Inferior parietal cortex (tissue), 1 donor: ENCODE measurements at regions not wholly inside any gene's neighbourhood (a gene's known extent, or its start where the extent isn't known, plus 50 kb on each side); places are given as distances from the start of the nearest gene placed in this dataset.

Experiments
- DNase-seq: peaks from one replicate; pipeline ENCODE4 v3.0.0-alpha.2; 2016; ENCODE audit errors: extremely low spot score

DNA sequence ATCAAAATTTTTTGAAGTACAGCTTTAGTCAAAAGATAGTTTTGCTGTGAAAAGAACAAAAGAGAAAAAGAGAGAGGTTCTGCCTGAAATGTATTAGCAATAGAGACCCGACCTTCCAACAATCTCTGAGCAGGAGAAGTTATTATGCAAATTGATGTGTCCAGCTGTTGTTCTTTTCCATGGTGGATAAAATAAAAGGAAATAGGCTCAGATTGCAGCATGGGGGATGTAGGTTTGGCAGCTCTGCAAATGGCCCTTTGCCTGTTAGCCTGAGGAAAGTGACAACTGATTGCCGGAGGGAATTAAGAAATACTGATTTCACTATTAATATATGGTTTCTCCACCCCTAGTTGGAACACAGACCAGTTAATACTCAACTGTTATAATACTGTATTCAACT lies 1283.2 kb upstream of the NXPH2 start:
- no peak for DNase-seq

DNA sequence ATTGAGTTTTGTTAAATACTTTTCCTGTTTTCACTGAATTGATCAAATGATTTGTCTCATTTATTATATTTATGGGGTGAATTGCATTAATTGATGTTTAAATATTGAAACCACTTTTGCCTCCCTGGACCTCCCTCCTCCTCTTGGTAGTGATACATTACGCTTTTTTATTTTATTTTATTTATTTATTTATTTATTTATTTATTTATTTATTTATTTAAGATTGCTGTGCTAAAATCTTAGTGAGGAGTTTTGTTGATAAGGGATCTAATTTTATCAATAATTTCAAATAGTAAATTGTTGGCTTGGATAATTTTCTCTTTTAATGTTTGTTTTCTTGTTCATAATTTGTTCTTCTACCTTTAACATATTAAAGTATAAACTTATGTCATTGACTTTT lies 1281.0 kb upstream of the NXPH2 start:
- no peak for DNase-seq

DNA sequence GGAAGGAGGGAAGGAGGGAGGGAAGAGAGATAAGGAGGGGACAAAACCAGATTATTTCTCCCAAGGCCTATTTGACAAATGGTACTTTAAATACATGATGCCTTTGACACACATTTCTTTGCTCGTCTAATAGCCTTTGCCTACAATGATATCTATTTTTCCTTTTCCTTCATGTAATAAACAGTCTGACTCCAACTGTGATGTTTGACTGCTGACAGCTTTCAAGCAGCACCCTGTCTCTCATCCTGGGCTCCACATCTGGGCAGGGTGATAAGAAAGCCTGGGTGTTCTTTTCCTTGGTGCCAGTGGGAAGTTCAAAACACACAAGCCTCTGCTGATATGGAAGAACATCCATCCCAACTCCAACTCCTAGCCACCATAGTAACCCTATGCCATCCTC lies 1277.7 kb upstream of the NXPH2 start:
- no peak for DNase-seq

DNA sequence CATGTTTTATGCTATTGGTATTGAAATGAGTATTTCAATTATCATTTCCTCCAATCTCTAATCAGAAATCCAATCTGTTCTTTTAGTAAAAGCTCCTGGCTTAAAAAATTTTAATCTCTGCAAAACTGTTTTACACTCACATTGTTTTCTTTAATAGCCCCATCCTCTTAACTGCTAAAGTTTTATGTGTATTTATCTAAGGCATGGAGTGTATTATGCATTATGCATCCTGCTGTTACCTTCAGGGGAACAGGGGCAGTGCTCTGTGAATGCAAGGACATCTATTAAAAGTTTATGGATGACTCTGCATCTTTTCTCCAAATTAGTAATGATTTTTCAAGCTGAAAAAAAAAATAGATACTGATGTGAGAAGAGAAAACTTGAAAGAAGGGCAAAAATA lies 1261.6 kb upstream of the NXPH2 start:
- no peak for DNase-seq

DNA sequence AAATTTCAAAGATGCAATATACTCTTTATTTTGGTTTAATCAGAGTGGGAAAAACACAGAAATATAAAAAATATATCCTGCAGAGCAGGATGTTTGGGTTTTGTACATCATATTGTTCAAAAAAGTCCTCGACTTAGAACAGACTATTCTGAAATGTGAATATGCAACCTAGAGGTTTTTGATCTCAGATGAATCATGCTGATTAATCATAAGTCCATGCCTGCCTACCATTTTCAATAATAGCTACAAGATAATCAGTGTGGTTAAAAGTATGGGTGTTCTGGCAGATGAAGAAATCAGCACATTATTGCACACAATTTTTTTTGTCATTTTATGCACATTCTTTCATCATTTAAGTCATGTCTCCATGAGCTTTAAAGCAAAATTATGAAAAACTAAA lies 1261.0 kb upstream of the NXPH2 start:
- no peak for DNase-seq

DNA sequence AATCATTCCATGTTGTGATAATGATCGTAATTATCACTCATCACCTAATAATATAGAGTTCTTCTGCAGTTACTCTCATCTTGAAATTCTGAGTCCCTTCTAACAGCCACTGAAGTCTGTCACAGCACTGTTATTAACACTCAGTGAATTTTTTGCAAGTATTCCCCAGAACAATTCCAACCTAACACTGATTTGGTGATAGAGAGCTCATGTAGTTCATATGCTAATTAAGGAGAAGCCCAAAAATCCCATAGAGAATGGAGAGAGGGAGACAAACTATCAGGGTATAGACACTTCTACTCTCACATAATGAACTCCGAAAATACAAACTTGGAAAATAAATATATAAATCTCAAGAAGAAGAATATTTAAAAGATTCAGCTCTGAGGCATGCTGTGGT lies 1253.4 kb upstream of the NXPH2 start:
- no peak for DNase-seq

DNA sequence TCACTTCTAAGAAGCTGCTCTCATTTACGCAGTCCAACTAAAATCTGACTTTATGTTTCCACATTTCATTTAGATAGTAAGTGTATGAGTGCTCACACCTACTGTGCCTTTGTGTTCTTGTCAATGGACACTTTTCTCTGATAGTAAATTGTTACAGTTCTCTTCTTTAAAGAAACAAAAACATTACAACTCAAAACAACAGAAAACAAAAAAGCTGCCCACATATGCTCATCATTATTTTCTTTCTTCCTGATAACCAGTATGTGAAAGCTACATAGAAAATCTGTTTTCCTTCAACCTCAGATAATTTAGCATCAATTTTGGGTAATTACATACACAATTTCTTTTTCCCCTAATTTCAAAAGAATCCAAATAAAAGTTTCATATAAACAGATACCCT lies 1247.8 kb upstream of the NXPH2 start:
- no peak for DNase-seq

DNA sequence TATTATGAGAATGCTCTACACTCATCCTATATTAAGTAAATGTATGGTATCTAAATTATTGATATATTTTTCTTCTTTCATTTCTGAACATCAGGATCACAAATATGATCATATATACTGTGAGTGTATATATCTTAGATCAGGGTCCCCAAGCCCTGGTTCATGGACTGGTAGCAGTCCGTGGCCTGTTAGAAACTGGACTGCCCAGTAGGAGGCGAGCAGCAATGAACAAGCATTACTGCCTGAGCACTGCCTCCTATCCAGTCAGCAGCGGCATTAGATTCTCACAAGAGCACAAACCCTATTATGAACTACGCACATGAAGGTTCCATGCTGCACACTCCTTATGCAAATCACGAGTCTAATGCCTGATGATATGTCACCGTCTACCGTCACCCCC lies 1247.1 kb upstream of the NXPH2 start:
- no peak for DNase-seq

DNA sequence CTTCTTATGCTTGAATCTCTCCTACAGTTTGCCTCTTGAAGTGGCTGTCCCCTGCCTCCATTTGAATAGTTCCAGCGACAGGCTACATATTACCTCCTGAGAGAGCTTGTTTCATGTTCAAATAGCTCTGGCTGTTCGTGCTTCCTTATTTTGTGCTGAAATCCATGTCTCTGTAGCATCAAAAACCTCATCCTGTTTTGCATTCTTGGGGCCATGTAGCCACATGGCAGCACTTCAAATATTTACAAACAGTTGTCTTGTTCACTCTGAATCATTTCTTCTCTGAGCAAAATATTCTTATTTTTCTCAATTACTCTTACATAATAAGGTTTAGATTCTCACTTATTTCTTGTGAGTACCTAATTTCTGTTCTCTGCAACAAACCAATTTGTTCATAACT lies 1243.1 kb upstream of the NXPH2 start:
- DNase-seq = no peak

DNA sequence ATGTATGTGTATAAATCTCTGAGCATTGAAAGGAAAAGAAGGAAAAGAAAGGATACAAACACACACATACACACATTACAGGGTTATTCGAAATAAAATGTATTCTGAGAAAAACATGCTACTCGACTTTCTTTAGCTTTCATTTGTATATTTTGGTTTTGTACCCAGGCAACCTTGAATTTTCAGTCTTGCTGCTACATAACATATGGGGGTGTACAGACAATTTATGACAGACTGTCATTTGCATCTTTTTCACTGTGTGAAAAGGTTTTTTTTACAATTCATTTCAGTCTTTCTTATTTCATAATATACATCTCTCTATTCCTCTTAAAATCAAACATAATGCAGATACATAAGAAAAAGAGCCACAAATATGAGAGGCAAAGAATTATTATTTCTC lies 1238.4 kb upstream of the NXPH2 start:
- no peak for DNase-seq

DNA sequence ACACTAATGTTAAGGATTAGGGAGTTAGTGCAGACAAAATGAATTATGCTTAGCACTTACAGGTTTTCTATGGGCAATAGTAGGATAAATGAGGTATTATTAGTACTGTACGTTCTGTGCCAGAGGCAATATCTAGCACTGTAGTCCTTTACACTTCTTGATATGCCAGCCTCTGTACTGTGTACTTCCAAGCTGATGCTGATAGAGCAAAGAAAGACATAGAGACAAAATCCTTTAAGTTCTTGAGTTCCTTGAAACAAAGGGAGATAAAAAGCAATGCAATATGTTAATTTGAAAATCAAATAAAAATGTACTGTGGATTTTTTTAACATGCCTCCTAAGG lies 1234.0 kb upstream of the NXPH2 start:
- no peak for DNase-seq

DNA sequence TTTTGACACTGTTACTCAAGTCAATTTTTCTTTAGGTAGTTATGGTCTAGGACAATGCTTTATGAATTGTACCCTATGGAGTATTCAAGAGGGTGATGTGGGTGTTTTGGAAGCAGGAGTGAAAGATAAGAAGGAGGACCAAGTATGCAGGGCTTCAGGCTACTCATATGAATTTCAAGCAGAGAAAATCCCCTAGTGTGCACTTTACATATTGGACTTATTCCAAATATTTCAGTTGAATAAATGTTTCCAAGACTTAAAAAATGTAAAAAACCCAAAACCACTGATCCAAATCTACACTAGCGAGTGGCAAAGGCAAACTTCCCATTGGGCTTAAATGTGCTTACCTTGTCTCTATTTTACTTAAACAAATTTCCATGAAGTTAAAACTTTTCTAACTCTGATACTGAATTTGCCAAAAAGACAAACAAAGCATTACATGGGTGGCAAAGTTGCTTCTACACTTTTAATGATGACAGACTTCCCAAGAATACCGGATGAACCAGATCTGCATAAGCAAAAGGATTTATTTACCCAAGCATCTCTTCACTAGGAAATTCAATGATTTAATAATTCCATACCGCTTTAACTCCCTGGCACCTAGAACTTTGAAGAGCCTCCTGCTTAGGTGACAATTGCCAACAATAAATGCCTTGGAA lies 1233.5 kb upstream of the NXPH2 start:
- no peak for DNase-seq

DNA sequence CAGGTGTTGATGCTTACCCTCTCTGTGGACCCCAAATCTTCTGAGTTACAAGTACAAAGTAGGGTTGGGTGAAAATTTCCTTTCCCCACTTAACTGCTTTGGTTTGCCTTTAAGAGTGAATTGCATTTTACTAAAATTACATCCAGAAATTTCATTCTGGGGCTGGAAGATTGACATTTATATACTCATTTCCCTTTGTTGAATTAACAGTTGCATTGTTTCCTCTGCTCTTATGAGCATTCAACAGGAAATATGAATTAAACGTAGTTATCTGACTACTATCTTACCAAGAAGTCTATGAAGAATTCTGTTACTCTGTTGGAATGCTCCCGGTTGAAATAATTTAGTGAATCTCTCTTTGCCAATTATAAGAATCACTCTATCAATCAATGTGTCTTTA lies 1231.1 kb upstream of the NXPH2 start:
- DNase-seq = no peak

DNA sequence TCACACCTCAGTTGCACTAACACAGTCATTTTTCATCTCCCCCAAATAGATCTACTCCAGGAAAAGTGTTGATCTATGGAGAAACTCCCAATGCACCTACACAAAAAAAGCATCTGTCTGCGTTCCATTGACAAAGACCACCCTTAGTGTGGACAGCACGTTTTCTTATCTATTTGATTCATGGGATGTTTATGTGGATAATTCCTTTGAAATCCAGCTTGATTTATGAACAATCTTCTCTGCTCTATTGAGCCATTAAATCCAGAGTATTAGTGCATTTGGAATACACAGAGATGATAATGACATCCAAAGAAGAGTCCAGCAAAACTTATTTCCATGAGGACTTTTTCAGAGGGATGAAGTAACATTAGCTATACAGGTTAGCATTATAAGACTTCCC lies 1221.9 kb upstream of the NXPH2 start:
- DNase-seq = no peak

DNA sequence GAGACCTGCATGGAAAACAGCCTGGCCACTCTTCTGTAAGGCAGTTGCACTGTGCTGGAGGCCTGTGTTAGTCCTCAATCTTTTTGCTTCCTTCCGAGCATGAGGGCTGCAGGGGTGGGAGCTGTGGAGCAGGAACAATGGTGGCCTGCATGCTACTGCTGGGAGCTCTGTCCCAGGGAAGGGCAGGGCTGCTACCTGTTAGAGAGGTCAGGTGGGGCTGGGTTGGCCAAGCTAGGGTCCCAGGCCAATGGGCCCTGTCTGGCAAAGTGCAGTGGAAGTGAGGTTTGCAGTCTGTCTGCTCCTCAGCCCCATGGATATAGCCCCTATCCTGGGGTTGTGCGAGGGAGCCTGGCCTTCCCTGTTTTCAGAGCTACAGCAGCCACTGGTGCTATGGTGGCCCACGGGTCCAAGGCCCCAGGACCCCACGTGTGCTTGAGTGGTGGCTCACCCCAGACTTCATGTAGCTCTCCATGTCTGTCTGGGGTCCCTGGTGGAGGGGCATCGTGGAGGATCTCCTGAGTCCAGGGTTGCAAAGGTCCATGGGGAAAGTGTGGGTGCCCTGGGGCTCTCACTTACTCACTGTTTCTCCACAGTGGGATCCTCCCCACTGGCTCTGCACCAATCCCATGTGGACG lies 1212.6 kb upstream of the NXPH2 start:
- DNase-seq = no peak

DNA sequence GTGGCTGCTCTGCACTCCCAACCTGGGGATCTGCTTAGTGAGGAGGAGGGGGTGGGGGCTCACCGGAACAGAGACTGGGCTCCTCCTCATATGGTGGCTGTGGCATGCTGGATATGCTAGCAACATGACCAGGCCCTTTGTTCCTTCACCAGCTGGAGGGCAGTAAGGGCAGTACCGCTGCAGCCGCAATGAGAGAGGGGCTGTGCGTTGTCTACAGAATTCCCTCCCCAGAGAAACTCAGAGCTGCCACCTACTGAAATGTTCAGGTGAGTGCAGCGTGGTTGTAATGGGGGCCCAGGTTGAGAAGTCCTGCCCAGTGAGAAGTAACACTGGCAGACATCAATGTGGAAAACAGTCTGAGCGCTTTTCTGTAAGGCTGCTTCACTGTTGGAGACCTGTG lies 1211.9 kb upstream of the NXPH2 start:
- DNase-seq = no peak

DNA sequence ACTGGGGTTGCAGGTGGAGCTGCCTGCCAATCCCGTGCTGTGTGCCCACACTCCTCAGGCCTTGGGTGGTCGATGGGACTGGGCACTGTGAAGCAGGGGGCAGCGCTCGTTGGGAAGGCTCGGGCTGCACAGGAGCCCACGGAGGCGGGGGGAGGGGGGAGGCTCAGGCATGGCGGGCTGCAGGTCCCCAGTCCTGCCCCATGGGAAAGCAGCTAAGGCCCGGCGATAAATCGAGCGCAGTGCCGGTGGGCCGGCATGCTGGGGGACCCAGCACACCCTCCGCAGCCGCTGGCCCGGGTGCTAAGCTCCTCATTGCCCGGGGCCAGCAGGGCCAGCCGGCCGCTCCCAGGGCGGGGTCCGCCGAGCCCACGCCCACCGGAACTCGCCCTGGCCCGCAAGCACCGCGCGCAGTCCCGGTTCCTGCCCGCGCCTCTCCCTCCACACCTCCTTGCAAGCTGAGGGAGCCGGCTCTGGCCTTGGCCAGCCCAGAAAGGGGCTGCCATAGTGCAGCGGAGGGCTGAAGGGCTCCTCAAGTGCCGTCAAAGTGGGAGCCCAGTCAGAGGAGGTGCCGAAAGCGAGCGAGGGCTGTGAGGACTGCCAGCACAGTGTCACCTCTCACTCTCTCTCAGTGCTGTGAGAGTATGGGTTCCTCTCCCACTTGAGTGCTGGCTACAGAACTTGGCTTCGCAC lies 1210.6 kb upstream of the NXPH2 start:
- no peak for DNase-seq

DNA sequence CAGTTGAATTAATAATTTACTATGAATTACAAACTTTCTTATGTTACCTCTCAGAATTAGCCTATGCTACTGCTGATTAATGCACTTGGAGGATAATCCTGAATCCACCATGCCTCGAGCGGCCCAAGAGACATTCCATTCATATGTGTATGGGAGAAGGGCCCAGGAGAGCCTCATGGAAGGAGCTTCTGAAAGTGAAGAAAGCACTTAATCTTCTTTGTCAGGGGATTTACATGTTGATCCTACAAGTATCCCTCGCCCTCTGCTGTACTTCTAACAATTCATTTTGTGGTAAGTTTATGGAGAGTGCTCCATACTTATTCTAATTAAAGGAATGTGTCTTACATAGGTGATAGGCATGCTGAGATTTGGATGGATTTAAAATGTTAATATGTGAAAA lies 1189.1 kb upstream of the NXPH2 start:
- DNase-seq = no peak

DNA sequence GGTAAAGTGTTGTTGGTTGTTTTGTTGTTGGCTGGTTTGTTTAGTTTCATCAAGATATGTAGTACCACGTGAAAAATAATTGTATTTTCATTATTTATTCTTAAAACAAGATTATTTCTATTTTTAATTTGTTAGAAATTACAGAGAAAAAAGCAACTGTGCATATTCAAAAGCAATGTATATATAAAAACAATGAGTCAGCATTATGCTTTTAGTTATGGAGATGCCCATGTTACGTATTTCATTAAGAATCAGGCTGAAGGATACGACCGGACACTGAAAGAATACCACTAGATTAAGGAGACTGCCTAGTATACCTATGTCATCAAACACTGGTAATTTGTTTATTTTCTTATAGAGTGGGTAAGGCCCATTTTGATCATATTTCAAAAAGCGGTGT lies 1188.4 kb upstream of the NXPH2 start:
- no peak for DNase-seq

DNA sequence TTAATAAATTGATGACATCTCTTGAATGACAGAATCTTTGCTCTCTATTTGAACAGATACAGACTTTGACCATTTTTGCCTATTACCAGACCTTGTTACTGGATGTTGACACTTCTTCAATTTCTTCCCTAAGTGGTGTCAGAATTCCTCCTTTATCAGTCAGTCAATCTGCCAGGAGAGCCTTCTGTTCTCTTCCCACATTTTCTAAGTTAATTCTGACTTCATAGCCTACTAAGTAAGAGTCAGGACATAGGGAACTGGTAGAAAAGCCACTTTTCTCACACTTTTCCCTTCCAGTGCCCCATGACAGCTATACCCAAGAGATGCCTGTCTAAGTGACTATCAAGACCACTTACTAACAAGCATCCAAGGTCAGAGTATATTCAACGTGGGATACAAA lies 1187.5 kb upstream of the NXPH2 start:
- DNase-seq = no peak

DNA sequence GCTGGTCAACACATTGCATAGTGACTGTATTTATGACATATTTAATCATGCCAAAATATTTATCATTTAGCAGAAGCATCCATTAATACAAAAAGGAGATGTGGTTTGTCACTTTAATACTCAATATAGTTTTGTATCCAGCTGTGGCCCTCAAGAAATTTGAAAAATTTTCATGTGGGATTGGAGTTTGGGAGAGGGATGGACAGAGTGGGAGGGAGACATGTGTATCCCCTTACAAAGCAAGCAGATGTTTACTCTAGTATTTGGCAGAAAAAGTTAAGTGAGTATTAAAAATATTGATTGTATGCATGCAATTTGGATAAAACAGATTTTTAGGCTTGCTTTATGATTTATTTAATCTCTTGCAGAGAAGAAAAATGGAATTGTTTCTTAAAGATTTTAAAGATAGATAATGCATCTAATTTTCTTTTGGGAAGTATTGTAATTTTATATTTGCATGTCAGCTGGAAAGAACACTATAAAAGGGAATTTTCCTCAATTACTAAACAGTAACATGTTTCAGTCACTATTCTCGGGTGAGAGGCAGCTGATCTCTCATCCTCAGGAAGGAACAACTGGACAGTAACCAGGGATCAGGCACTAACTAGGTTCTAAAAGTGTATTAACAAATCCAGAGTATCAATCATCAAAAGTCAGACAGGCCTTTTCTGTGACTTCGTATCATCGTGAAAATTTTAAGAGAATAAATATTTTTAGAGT lies 1184.7 kb upstream of the NXPH2 start:
- DNase-seq = no peak

DNA sequence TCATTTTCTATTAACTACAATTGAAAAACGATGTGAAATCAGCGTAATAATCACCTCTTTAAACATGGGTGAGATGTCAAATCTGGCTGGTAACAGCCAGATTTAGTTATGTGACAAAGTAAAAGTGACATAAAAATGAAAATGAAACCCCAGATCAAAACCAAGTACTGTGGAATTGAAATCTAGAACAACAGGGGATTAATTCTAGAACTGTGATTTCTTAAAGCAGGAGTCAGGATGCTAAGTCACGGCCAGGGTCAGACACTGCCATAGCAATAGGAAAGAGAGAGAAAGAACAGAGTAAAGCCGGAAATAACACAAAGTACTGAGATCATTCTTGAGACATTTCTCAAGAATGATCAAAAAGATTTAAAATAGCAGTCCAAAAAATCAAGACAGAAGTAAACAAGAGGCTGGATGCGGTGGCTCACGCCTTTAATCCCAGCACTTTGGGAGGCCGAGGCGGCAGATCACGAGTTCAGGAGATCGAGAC lies 1183.7 kb upstream of the NXPH2 start:
- no peak for DNase-seq
